HG02884 (cell line): ENCODE measurements at regions not wholly inside any gene's neighbourhood (a gene's known extent, or its start where the extent isn't known, plus 50 kb on each side); places are given as distances from the start of the nearest gene placed in this dataset.

ENCODE experiments used
- ATAC-seq: cut with Tn5 transposase; IDR thresholded peaks from one replicate; pipeline ENCODE4 v1.9.1; 2021; ENCODE audit warnings: mild to moderate bottlenecking, moderate library complexity; ENCODE audit not compliant: unreplicated experiment

GRCh38 chr18:60445341-60445740, 72.8 kb upstream of the MC4R start:
- ATAC-seq: no peak

GRCh38 chr18:60446821-60447220, 74.2 kb upstream of the MC4R start:
- ATAC-seq: no peak

- no peak for ATAC-seq
Observed at GRCh38 chr18:60448487-60449267, 76.1 kb upstream of the MC4R start.

- ATAC-seq: no peak
Observed at GRCh38 chr18:60452421-60452820, 79.8 kb upstream of the MC4R start.

DNA sequence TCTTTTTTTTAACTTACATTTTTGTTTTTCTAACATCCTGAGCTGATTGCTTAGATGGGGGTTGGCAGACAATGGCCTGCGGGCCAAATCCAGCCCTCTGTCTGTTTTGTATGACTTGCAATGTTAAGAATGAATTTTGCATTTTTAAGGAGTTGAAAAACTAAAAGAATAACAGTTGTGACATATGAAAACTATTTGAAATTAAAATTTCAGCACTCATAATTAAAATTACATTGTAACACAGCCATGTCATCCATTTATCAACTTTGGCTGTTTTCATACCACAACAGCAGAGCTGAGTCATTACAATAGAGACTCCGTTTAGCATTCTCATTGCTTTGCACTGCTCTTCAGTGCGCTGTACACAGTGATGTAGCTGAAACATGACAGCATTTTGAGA, 94.1 kb upstream of the MC4R start:
- ATAC-seq: no peak

DNA sequence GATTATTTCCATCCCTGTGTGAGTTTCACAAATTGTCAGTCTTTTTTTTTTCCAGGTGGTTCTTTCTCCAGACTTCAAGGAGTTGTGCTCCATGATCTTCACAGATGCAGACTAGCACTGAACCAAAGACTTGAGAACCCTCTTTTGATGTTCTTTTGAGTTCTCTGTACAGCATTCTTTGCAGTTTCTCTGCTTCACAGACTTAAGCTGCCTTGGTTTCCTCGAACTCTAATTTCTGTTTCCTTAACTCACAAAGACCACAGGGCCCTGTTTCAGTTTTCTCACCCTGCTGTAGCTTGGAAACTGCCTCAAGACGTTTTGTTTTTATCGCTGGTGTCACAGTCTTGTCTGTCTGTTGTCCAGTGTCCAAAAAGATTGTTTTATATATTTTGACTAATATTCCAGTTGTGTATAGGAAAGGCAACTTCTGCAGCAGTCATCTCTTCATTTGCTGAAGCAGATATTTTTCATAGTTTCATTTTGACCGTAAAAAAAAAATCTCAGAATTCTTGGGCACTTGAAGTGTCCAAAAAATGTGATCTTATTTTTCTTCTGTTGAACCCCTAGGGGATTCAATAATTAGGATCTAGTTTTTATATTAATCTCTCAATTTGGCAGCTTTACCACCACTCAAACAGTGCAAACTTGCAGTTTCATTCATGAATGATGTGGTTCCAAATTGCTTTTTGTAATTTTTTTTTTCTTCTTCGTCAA, 97.0 kb upstream of the MC4R start:
- ATAC-seq: no peak

- no peak for ATAC-seq
Observed at GRCh38 chr18:60471652-60472051, 99.1 kb upstream of the MC4R start.

- ATAC-seq: no peak
Observed at GRCh38 chr18:60485201-60485600, 112.6 kb upstream of the MC4R start.

DNA sequence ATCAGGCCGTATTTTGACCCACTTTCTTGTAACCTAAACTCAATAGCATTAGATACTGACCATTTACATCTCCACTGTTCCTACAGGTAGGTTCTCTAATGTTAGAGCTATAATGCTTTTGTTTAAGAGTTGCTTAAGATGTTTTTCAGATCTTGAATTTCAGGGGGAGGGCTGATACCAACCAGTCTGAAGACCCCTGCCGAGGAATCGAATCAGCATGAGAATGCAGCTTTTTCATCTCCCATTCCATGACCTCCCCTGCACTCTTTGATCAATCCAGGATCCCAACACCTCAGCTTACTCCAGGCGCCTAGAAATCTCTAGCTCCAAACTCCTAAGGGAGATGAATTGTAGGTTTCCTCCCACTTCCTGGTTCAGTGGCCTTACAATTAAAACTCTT, 120.5 kb upstream of the MC4R start:
- no peak for ATAC-seq

GRCh38 chr18:60499675-60500074, 127.1 kb upstream of the MC4R start:
- ATAC-seq: no peak

DNA sequence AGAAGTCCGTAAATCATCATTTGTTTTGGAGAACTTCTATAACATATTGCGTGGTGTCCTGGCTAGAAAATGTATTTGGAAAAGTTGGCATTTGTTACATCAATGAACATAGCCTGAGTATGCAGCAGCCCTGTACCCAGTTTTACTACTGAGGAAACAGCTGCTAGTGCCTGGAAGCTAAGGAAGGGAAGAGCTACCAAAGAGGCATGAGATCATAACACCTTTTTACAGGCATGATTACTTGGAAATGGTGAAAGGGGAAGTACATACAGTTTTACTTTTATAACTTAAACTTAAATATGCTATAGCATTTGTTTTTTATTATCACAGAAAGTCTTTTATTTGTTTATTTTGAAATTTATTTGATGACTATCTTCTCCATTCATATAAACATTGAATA, 128.4 kb upstream of the MC4R start:
- no peak for ATAC-seq

DNA sequence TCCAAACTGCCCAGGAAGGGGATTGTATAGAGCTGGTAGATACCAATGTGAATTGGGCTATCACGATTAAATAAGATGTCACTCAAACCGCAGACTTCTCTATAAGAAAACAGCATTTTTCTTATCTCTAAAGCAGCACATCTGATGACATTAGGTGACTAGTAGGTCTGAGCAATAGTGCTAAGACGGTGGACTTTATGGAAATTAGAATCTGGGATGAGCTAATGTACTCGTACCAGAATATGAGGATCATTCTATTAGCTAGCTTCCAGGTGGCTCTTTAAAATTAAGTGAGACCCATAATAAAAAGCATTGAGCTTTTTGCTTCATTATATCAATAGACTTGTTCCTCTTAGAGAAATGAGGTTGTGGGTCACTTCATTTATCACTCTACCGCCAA, 130.0 kb upstream of the MC4R start:
- ATAC-seq: no peak

- no peak for ATAC-seq
Observed at GRCh38 chr18:60503199-60503598, 130.6 kb upstream of the MC4R start.

- no peak for ATAC-seq
Observed at GRCh38 chr18:60506190-60506589, 133.6 kb upstream of the MC4R start.

DNA sequence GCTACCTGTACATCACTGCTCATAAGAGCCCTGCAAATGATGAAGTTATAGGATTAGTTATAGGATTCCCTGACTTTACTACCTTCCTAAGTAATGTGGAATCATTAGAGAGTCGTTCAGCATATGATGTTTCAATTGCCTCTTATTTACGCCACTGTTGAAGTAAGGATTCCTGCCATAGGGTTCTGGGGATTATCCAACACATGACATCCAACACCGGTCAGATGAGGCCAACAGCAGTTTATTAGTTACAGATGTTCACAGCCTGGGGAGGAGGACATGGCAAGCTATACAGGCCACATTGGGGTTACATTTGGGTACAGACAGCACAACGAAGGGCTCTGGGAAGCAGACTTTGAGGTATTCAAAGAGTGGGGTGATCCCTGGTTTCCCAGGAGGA, 134.1 kb upstream of the MC4R start:
- ATAC-seq: no peak

- no peak for ATAC-seq
Observed at GRCh38 chr18:60508108-60508507, 135.5 kb upstream of the MC4R start.

DNA sequence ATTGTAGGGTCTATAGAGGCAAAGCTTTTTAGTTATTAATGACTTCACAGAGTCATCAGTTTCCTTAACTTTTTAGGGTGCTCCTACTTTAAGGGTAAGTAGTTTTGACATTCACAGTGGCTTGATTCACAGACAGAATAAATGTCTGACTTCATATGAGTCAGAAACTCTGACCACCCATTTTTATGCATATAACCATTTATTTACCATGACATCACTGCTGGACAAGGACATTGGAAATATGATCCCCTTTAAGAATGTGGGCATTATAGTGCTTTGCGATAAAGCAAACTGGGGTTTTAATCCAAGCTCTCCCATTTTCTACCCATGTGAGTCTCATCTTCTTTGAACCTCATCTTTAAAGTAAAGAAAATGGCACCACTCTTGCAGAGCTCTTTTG, 162.0 kb upstream of the MC4R start:
- no peak for ATAC-seq

GRCh38 chr18:60537074-60537473, 164.5 kb upstream of the MC4R start:
- no peak for ATAC-seq

GRCh38 chr18:60538891-60539290, 166.3 kb upstream of the MC4R start:
- ATAC-seq: no peak

DNA sequence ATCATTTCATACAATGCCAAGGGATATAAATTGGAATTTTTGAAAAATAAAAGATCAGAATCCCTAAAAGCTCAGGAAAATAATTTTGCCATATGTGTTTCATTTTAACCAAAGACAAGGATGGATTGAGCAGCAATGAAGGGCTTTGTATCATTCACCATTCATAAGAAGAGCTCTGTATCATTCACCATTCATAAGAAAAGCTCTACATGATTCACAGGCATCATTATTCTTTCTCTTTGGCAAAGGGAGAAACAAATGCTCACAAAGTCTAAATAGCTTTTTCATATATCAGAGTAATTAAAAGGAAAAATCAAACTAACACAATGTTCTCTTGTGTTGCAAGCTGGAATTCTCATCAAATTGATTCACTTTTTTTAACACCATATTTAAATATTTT, 169.1 kb upstream of the MC4R start:
- ATAC-seq: no peak

DNA sequence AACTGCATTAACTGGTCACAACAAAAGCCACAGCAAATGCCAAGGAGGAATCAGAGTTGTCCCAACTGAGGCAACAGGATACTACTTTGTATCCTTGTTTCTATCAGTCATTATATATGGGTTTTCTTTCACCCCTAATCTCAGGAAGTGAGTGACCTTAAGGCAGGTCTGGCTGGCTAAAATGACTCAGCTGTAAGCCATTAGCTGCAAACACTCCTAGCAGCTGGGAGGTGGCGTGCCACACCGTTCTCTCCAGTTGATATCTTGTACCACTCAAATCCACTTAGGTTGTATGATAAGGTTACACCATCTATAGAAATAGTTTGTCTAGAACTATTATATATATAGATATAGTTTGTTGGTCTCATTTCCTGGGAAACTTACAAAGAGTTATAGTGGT, 171.1 kb upstream of the MC4R start:
- no peak for ATAC-seq

DNA sequence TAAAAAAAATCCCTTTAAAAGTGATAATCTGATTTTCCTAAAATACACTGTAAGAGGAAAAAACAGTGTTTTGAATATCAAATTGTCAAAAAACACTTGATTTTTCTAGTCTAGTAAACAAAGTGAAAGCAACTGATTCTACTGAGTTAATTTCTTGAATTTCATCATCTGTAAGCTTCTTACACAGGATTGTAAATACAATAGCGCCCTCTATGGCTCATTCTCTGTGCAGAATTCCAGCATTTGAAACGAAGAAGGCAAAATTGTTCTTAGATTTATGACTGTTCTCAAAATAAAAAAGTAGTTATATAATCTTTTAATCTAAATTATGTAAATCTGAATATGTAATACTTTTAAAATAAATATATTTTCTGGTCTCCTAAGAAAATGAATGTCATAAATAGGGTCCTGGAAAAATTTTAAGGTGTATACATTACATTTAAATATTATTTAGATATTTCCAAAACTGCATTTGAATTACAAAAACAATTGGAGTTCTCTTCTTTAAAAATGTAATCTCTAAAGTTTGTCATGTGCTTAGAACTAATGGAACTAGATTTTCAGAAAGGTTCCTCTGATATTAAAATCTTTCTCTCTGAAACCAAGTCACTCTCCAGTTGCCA, 176.9 kb upstream of the MC4R start:
- peak; percentile 56 for ATAC-seq
